ENCODE measurements at regions not wholly inside any gene's neighbourhood (a gene's known extent, or its start where the extent isn't known, plus 50 kb on each side); places are given as distances from the start of the nearest gene placed in this dataset.

GRCh38 chr6:166738386-166739116, 111.5 kb upstream of the RPS6KA2 start:
- no peak overlapping the region for H3K4me2 ChIP-seq
- no peaks in the 10 kb centered on the region for H3K4me1 ChIP-seq
- H3K27me3 ChIP-seq = no peaks in the 10 kb centered on the region
- H3K36me3 ChIP-seq = no peaks in the 10 kb centered on the region
- no peak for TF ChIP-seq Cebpa-rat (IDR thresholded peaks at IDR 0.05)
- H3K9me3 ChIP-seq = no peaks in the 10 kb centered on the region
- no peaks in the 10 kb centered on the region for H4K20me1 ChIP-seq
- no peak overlapping the region for H3K4me3 ChIP-seq
- H3K9ac ChIP-seq = no peak overlapping the region
- H3K27ac ChIP-seq = no peak overlapping the region

- no peak overlapping the region for H3K4me3 ChIP-seq
- no peak overlapping the region for H3K9ac ChIP-seq
- TF ChIP-seq Cebpa-rat (IDR thresholded peaks at IDR 0.05) = no peak
- no peaks in the 10 kb centered on the region for H4K20me1 ChIP-seq
- H3K36me3 ChIP-seq = no peaks in the 10 kb centered on the region
- no peaks in the 10 kb centered on the region for H3K9me3 ChIP-seq
- H3K27me3 ChIP-seq = no peaks in the 10 kb centered on the region
- no peaks in the 10 kb centered on the region for H3K4me1 ChIP-seq
- H3K4me2 ChIP-seq = no peak overlapping the region
- H3K27ac ChIP-seq = no peak overlapping the region
These were observed 110.2 kb upstream of the RPS6KA2 start for GRCh38 chr6:166737261-166737660.

GRCh38 chr6:166736634-166737033, 109.6 kb upstream of the RPS6KA2 start:
- Histone ChIP-seq H3K9ac (no peak overlapping the region), H3K4me1 (no peaks in the 10 kb centered on the region), H3K27ac (no peak overlapping the region), H3K9me3 (no peaks in the 10 kb centered on the region), H3K4me3 (no peak overlapping the region), H3K36me3 (no peaks in the 10 kb centered on the region), H3K27me3 (no peaks in the 10 kb centered on the region), H3K4me2 (no peak overlapping the region), H4K20me1 (no peaks in the 10 kb centered on the region)
- TF ChIP-seq Cebpa-rat (IDR thresholded peaks at IDR 0.05) = no peak

DNA sequence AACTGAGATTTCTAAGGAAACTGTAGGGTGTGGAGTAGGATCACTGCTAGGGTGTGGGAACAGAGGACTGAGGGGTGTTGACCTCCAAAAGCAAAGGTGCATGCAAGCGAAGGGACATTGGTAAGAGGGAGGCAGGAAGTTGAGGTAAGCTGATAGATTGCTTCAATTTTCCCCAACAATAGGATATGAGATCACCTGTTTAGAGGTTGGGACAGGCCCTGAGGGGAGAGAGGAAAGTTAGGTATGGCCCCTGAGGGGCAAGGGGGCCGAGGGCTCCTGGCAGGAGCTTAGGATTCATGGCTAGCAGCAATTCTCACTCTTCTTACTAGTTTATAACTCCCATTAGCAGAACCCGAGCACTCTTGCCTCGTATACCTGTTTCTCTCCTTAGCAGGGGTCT, 106.8 kb upstream of the RPS6KA2 start:
- Histone ChIP-seq H3K4me3 (no peak overlapping the region), H3K4me1 (peaks cover 3% of the 10 kb centered on the region; the same call in 1 of the 2 replicates), H3K4me2 (no peak overlapping the region), H4K20me1 (no peaks in the 10 kb centered on the region), H3K27ac (no peak overlapping the region), H3K9me3 (no peaks in the 10 kb centered on the region), H3K27me3 (no peaks in the 10 kb centered on the region), H3K9ac (no peak overlapping the region), H3K36me3 (no peaks in the 10 kb centered on the region)
- TF ChIP-seq Cebpa-rat (IDR thresholded peaks at IDR 0.05) = no peak

GRCh38 chr6:166729658-166730057, 102.6 kb upstream of the RPS6KA2 start:
- H3K4me2 ChIP-seq = no peak overlapping the region
- peaks cover 5% of the 10 kb centered on the region; the same call in 1 of the 2 replicates for H3K4me1 ChIP-seq
- H3K4me3 ChIP-seq = no peak overlapping the region
- H4K20me1 ChIP-seq = no peaks in the 10 kb centered on the region
- no peaks in the 10 kb centered on the region for H3K27me3 ChIP-seq
- no peak overlapping the region for H3K9ac ChIP-seq
- H3K9me3 ChIP-seq = no peaks in the 10 kb centered on the region
- TF ChIP-seq Cebpa-rat (IDR thresholded peaks at IDR 0.05) = no peak
- H3K36me3 ChIP-seq = no peaks in the 10 kb centered on the region
- no peak overlapping the region for H3K27ac ChIP-seq

GRCh38 chr6:166728884-166729530, 102.0 kb upstream of the RPS6KA2 start:
- H3K27ac ChIP-seq = no peak overlapping the region
- TF ChIP-seq Cebpa-rat (IDR thresholded peaks at IDR 0.05) = no peak
- no peaks in the 10 kb centered on the region for H4K20me1 ChIP-seq
- H3K4me3 ChIP-seq = no peak overlapping the region
- peaks cover 5% of the 10 kb centered on the region; the same call in 1 of the 2 replicates for H3K4me1 ChIP-seq
- no peak overlapping the region for H3K9ac ChIP-seq
- H3K27me3 ChIP-seq = no peaks in the 10 kb centered on the region
- no peak overlapping the region for H3K4me2 ChIP-seq
- H3K36me3 ChIP-seq = no peaks in the 10 kb centered on the region
- H3K9me3 ChIP-seq = no peaks in the 10 kb centered on the region

- H3K4me3 ChIP-seq = no peak overlapping the region
- H3K27ac ChIP-seq = no peak overlapping the region
- H3K9me3 ChIP-seq = no peaks in the 10 kb centered on the region
- TF ChIP-seq Cebpa-rat (IDR thresholded peaks at IDR 0.05) = no peak
- no peaks in the 10 kb centered on the region for H3K36me3 ChIP-seq
- no peak overlapping the region for H3K9ac ChIP-seq
- H4K20me1 ChIP-seq = no peaks in the 10 kb centered on the region
- H3K4me1 ChIP-seq = peaks cover 5% of the 10 kb centered on the region; the same call in 1 of the 2 replicates
- no peak overlapping the region for H3K4me2 ChIP-seq
- H3K27me3 ChIP-seq = no peaks in the 10 kb centered on the region
These were observed 99.2 kb upstream of the RPS6KA2 start for GRCh38 chr6:166726201-166726600.

GRCh38 chr6:166725571-166725970, 98.5 kb upstream of the RPS6KA2 start:
- no peak for TF ChIP-seq Cebpa-rat (IDR thresholded peaks at IDR 0.05)
- no peak overlapping the region for H3K4me2 ChIP-seq
- H4K20me1 ChIP-seq = no peaks in the 10 kb centered on the region
- peaks cover 5% of the 10 kb centered on the region; the same call in 1 of the 2 replicates for H3K4me1 ChIP-seq
- H3K27me3 ChIP-seq = no peaks in the 10 kb centered on the region
- H3K27ac ChIP-seq = no peak overlapping the region
- no peaks in the 10 kb centered on the region for H3K36me3 ChIP-seq
- H3K4me3 ChIP-seq = no peak overlapping the region
- H3K9me3 ChIP-seq = no peaks in the 10 kb centered on the region
- H3K9ac ChIP-seq = no peak overlapping the region

- no peak overlapping the region for H3K4me3 ChIP-seq
- H3K4me2 ChIP-seq = no peak overlapping the region
- H3K9me3 ChIP-seq = no peaks in the 10 kb centered on the region
- no peaks in the 10 kb centered on the region for H4K20me1 ChIP-seq
- no peaks in the 10 kb centered on the region for H3K36me3 ChIP-seq
- no peak overlapping the region for H3K27ac ChIP-seq
- peaks cover 5% of the 10 kb centered on the region; the same call in 1 of the 2 replicates for H3K4me1 ChIP-seq
- H3K27me3 ChIP-seq = no peaks in the 10 kb centered on the region
- no peak overlapping the region for H3K9ac ChIP-seq
- TF ChIP-seq Cebpa-rat (IDR thresholded peaks at IDR 0.05) = no peak
These were observed 97.5 kb upstream of the RPS6KA2 start for GRCh38 chr6:166724576-166724975.

DNA sequence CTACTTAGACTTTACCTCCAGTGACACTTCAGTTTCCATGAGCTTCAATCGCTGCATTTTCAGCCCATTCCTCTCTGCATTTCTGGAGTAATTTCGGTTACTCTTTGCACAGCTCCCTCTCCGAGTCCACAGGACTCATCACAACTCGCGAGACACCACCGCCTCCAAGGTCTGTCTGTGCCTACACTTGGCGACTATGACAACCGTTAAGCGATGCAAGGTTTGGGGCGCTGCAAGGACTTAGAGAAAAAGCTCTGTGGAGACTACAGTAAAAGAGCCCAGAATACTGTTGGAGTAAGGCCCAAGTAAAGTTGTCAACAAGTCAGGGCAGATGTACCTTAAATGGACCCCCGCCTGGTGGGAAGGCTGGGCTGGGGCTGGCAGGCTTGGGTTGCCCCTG, 95.7 kb upstream of the RPS6KA2 start:
- Histone ChIP-seq H3K4me3 (no peak overlapping the region), H3K4me2 (no peak overlapping the region), H3K36me3 (no peaks in the 10 kb centered on the region), H3K9me3 (no peaks in the 10 kb centered on the region), H3K4me1 (no peaks in the 10 kb centered on the region), H3K27me3 (no peaks in the 10 kb centered on the region), H4K20me1 (no peaks in the 10 kb centered on the region), H3K27ac (no peak overlapping the region), H3K9ac (no peak overlapping the region)
- no peak for TF ChIP-seq Cebpa-rat (IDR thresholded peaks at IDR 0.05)

All from BLaER1 (cell line).